GDM1 (cell line): ENCODE measurements at regions not wholly inside any gene's neighbourhood (a gene's known extent, or its start where the extent isn't known, plus 50 kb on each side); places are given as distances from the start of the nearest gene placed in this dataset.

Experiments
- DNase-seq: peaks from one replicate; lab custom pipeline; 2025; lab: John Stamatoyannopoulos, UW

- DNase-seq: no peak
Measured at GRCh38 chr3:3629911-3630310, 169.3 kb upstream of the LRRN1 start.

- DNase-seq: no peak
Measured at GRCh38 chr3:3628676-3629328, 170.4 kb upstream of the LRRN1 start.

GRCh38 chr3:3627114-3627513 lies 172.1 kb upstream of the LRRN1 start:
- DNase-seq: no peak

- no peak for DNase-seq
Measured at GRCh38 chr3:3625544-3626271, 173.5 kb upstream of the LRRN1 start.

GRCh38 chr3:3619815-3620214 lies 179.4 kb upstream of the LRRN1 start:
- no peak for DNase-seq

GRCh38 chr3:3618623-3619022 lies 180.6 kb upstream of the LRRN1 start:
- DNase-seq: no peak

GRCh38 chr3:3615533-3615932 lies 183.7 kb upstream of the LRRN1 start:
- no peak for DNase-seq

- no peak for DNase-seq
Measured at GRCh38 chr3:3610581-3611298, 188.5 kb upstream of the LRRN1 start.

- no peak for DNase-seq
Measured at GRCh38 chr3:3606321-3606720, 192.9 kb upstream of the LRRN1 start.

- DNase-seq: no peak
Measured at GRCh38 chr3:3605226-3605625, 194.0 kb upstream of the LRRN1 start.

GRCh38 chr3:3603351-3603750 lies 195.9 kb upstream of the LRRN1 start:
- DNase-seq: no peak

GRCh38 chr3:3600665-3601340 lies 198.4 kb upstream of the LRRN1 start:
- DNase-seq: no peak

GRCh38 chr3:3599016-3599415 lies 200.2 kb upstream of the LRRN1 start:
- no peak for DNase-seq

GRCh38 chr3:3594986-3595385 lies 204.2 kb upstream of the LRRN1 start:
- DNase-seq: no peak

GRCh38 chr3:3589715-3590130 lies 209.5 kb upstream of the LRRN1 start:
- DNase-seq: no peak

- DNase-seq: no peak
Measured at GRCh38 chr3:3587647-3587972, 211.6 kb upstream of the LRRN1 start.

GRCh38 chr3:3586843-3587646 lies 212.2 kb upstream of the LRRN1 start:
- no peak for DNase-seq

- DNase-seq: no peak
Measured at GRCh38 chr3:3586336-3586735, 212.9 kb upstream of the LRRN1 start.

- no peak for DNase-seq
Measured at GRCh38 chr3:3579658-3580057, 219.6 kb upstream of the LRRN1 start.

GRCh38 chr3:3578718-3579117 lies 220.5 kb upstream of the LRRN1 start:
- DNase-seq: no peak

GRCh38 chr3:3577823-3578222 lies 221.4 kb upstream of the LRRN1 start:
- DNase-seq: no peak

- DNase-seq: no peak
Measured at GRCh38 chr3:3573341-3573740, 225.9 kb upstream of the LRRN1 start.
